ENCODE measurements at regions not wholly inside any gene's neighbourhood (a gene's known extent, or its start where the extent isn't known, plus 50 kb on each side); places are given as distances from the start of the nearest gene placed in this dataset.

GRCh38 chr9:95584176-95584575 lies 67.4 kb upstream of the PTCH1 start:
- Histone ChIP-seq H3K4me2 (ENCODE audit: low read length) (no peak overlapping the region), H3K27ac (ENCODE audit: low read length) (no peak overlapping the region), H3K79me2 (ENCODE audit: low read length) (no peaks in the 10 kb centered on the region), H3F3A (ENCODE audit: low read length, unreplicated experiment) (no peaks in the 10 kb centered on the region), H4K20me1 (ENCODE audit: low read length) (no peaks in the 10 kb centered on the region), H3K36me3 (ENCODE audit: low read depth, low read length) (no peaks in the 10 kb centered on the region), H3K27me3 (ENCODE audit: low read length) (peaks cover 3% of the 10 kb centered on the region; the same call in 1 of the 2 replicates), H3K4me3 (ENCODE audit: low read length) (no peak overlapping the region), H3K9ac (ENCODE audit: low read length) (no peak overlapping the region), H3K4me1 (ENCODE audit: insufficient read depth, low read length) (no peaks in the 10 kb centered on the region), H3K9me3 (ENCODE audit: low read length) (no peaks in the 10 kb centered on the region), H3K9me2 (replicated peaks; ENCODE audit: low read length) (no peaks in the 10 kb centered on the region), H2AFZ (ENCODE audit: low read length) (no peak overlapping the region)
- intact Hi-C loops (cut with micrococcal nuclease): no loop called here
- BruUV-seq (replicated peaks): no TSS peak
- ATAC-seq: no peak
- ChIA-PET CTCF (no interaction called here), POLR2A (ENCODE audit: unreplicated experiment) (no interaction called here)
- no peak for DNase-seq
- TF ChIP-seq CTCF (conservative IDR thresholded peaks at IDR 0.05; ENCODE audit: low read depth, low read length) (no peak), EZH2phosphoT487 (IDR thresholded peaks at IDR 0.05; ENCODE audit: borderline replicate concordance, low read length) (no peak), EZH2 (IDR thresholded peaks at IDR 0.05; ENCODE audit: low read length, unreplicated experiment) (no peak)

- Histone ChIP-seq H3K27me3 (ENCODE audit: low read length) (peaks cover 10% of the 10 kb centered on the region), H3K4me3 (ENCODE audit: low read length) (no peak overlapping the region), H3K27ac (ENCODE audit: low read length) (no peak overlapping the region), H3K9me3 (ENCODE audit: low read length) (no peaks in the 10 kb centered on the region), H4K20me1 (ENCODE audit: low read length) (no peaks in the 10 kb centered on the region), H3K4me1 (ENCODE audit: insufficient read depth, low read length) (no peaks in the 10 kb centered on the region), H2AFZ (ENCODE audit: low read length) (no peak overlapping the region), H3K36me3 (ENCODE audit: low read depth, low read length) (no peaks in the 10 kb centered on the region), H3K79me2 (ENCODE audit: low read length) (no peaks in the 10 kb centered on the region), H3K9ac (ENCODE audit: low read length) (no peak overlapping the region), H3F3A (ENCODE audit: low read length, unreplicated experiment) (no peaks in the 10 kb centered on the region), H3K4me2 (ENCODE audit: low read length) (no peak overlapping the region), H3K9me2 (replicated peaks; ENCODE audit: low read length) (no peaks in the 10 kb centered on the region)
- DNase-seq (no peak), ATAC-seq (no peak)
- ChIA-PET POLR2A (ENCODE audit: unreplicated experiment) (no interaction called here), CTCF (no interaction called here)
- TF ChIP-seq CTCF (conservative IDR thresholded peaks at IDR 0.05; ENCODE audit: low read depth, low read length) (no peak), EZH2 (IDR thresholded peaks at IDR 0.05; ENCODE audit: low read length, unreplicated experiment) (no peak), EZH2phosphoT487 (IDR thresholded peaks at IDR 0.05; ENCODE audit: borderline replicate concordance, low read length) (no peak)
- intact Hi-C loops (cut with micrococcal nuclease): no loop called here
- BruUV-seq (replicated peaks): no TSS peak
These were observed 65.1 kb upstream of the PTCH1 start for GRCh38 chr9:95581900-95582299.

- H3K79me2 ChIP-seq (ENCODE audit: low read length): no peaks in the 10 kb centered on the region
- H3K27ac ChIP-seq (ENCODE audit: low read length): no peak overlapping the region
- ChIA-PET CTCF (no interaction called here), POLR2A (ENCODE audit: unreplicated experiment) (no interaction called here)
- DNase-seq (no peak), ATAC-seq (no peak)
- TF ChIP-seq CTCF (conservative IDR thresholded peaks at IDR 0.05; ENCODE audit: low read depth, low read length) (no peak), EZH2phosphoT487 (IDR thresholded peaks at IDR 0.05; ENCODE audit: borderline replicate concordance, low read length) (no peak), EZH2 (IDR thresholded peaks at IDR 0.05; ENCODE audit: low read length, unreplicated experiment) (no peak)
- H3K4me1 ChIP-seq (ENCODE audit: insufficient read depth, low read length): no peaks in the 10 kb centered on the region
- no peaks in the 10 kb centered on the region for H3K9me3 ChIP-seq (ENCODE audit: low read length)
- BruUV-seq (replicated peaks): no TSS peak
- H3F3A ChIP-seq (ENCODE audit: low read length, unreplicated experiment): no peaks in the 10 kb centered on the region
- H3K9me2 ChIP-seq (replicated peaks; ENCODE audit: low read length): no peaks in the 10 kb centered on the region
- no peak overlapping the region for H2AFZ ChIP-seq (ENCODE audit: low read length)
- intact Hi-C loops (cut with micrococcal nuclease): no loop called here
- H3K27me3 ChIP-seq (ENCODE audit: low read length): peaks cover 10% of the 10 kb centered on the region
- H3K36me3 ChIP-seq (ENCODE audit: low read depth, low read length): no peaks in the 10 kb centered on the region
- H4K20me1 ChIP-seq (ENCODE audit: low read length): no peaks in the 10 kb centered on the region
- H3K4me3 ChIP-seq (ENCODE audit: low read length): no peak overlapping the region
- no peak overlapping the region for H3K4me2 ChIP-seq (ENCODE audit: low read length)
- H3K9ac ChIP-seq (ENCODE audit: low read length): no peak overlapping the region
These were observed 64.3 kb upstream of the PTCH1 start for GRCh38 chr9:95580812-95581761.

All from PC-3 (cell line).